ENCODE measurements at regions not wholly inside any gene's neighbourhood (a gene's known extent, or its start where the extent isn't known, plus 50 kb on each side); places are given as distances from the start of the nearest gene placed in this dataset.

- TF ChIP-seq POLR2A (IDR thresholded peaks at IDR 0.05) (no peak), EP300 (IDR thresholded peaks at IDR 0.05) (no peak)
These were observed 228.1 kb upstream of the KLF14 start for GRCh38 chr7:130962109-130962508.

Data from sigmoid colon (tissue), 4 donors.